GM19239 (cell line): ENCODE measurements at regions not wholly inside any gene's neighbourhood (a gene's known extent, or its start where the extent isn't known, plus 50 kb on each side); places are given as distances from the start of the nearest gene placed in this dataset.
"Not testable (repeated sequence)": the region's sequence is repeated elsewhere in the genome, so short reads cannot be mapped to it uniquely, and the experiment has no call there.

Experiments
- DNase-seq: peaks from one replicate; pipeline ENCODE4 v3.0.0; 2011; ENCODE audit warnings: low spot score; ENCODE audit not compliant: insufficient read length
- FAIRE-seq: peaks from 2 replicates; lab custom pipeline; 2011; peaks lifted over from hg19 to GRCh38; lab: Jason Lieb, UNC

DNA sequence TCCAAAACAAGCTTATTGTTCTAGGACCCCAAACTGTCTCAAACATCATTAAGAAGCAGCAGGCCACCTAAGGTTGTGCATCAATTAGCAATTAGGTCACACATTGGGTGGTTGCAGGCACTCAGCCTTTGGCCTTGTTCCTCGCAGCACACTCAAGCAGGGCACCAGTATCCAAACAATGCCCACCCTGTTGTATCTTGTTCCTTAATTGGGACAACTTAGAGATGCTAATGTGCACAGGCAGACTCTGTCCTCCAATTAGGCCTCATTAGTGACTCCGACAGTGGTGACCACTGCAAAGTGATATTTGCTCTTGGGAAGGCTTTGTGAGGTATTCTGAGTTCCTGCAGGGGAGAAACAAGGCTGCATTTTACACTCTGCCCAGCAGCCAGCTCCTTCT lies 515.1 kb upstream of the PTBP2 start:
- DNase-seq, result no peak
- FAIRE-seq, result no peak

- no peak for DNase-seq
- no peak for FAIRE-seq
Observed at GRCh38 chr1:96207936-96208335, 513.6 kb upstream of the PTBP2 start.

DNA sequence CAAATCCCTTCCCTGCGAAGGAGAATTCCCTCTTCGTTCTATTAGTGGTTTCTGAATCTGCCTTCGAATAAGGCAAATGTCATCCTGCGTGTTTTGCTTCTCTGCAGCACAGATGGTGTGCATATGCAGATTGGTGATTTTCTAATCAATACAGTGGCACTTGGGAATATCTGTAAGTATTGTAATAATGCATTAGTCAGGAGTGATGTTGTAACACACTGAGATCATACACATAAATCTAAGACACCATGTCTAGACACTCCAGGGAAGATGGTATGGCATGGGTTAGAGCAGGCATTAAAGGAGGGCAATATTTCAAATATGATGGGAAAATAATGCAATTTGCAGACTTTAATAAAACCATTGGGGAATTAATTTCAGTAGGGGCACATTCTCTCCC lies 513.2 kb upstream of the PTBP2 start:
- no peak for FAIRE-seq
- DNase-seq, result no peak

GRCh38 chr1:96210054-96210453 lies 511.5 kb upstream of the PTBP2 start:
- no peak for DNase-seq
- no peak for FAIRE-seq

GRCh38 chr1:96211202-96211601 lies 510.4 kb upstream of the PTBP2 start:
- FAIRE-seq (no peak), DNase-seq (no peak)

DNA sequence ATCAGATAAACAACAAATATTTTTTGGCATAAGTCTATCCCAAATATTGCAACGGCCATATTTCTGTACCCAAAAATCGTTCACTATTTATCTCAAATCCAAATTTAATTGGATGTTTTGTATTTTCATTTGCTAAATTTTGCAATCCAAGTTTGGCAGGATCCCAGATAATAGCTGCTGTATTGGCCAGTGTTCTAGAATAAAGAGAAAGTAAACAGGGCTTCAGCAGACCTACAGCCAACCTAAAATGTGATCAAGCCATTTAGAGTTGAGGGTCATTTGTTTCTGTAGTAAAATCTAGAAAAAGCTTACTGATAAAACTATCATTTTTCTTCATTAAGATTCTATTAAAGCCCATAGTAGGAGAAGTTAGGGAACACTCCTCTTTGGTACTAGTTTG lies 506.6 kb upstream of the PTBP2 start:
- no peak for DNase-seq
- FAIRE-seq, result no peak

DNA sequence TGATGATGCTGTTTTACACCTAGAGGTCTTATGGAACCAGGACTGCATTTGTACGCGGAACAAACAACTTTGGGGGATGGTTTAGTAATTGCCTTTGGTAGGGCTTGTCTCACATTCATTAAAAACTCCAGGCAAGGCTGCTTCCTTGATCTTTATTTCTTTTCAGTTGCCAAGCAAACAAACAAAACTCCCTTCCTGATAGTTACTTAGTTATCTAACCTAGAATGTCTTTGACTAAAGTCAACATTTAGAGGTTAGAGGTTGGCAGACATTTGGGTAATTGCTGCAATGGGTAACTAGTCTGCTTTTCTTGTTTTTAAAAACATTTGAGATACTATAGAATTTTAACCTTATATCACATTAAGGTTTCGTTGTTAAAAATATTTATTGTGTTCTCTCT lies 500.9 kb upstream of the PTBP2 start:
- FAIRE-seq (no peak), DNase-seq (no peak)

GRCh38 chr1:96222701-96223100 lies 498.9 kb upstream of the PTBP2 start:
- DNase-seq (no peak), FAIRE-seq (no peak)

- not testable (repeated sequence) for FAIRE-seq, DNase-seq
Observed at GRCh38 chr1:96224229-96224628, 497.4 kb upstream of the PTBP2 start.

- FAIRE-seq (no peak), DNase-seq (no peak)
Observed at GRCh38 chr1:96233422-96233821, 488.2 kb upstream of the PTBP2 start.

GRCh38 chr1:96234299-96234698 lies 487.3 kb upstream of the PTBP2 start:
- FAIRE-seq (no peak), DNase-seq (no peak)

- DNase-seq (no peak), FAIRE-seq (no peak)
Observed at GRCh38 chr1:96236156-96236739, 485.3 kb upstream of the PTBP2 start.

- FAIRE-seq (no peak), DNase-seq (no peak)
Observed at GRCh38 chr1:96238426-96238825, 483.2 kb upstream of the PTBP2 start.

GRCh38 chr1:96240438-96240837 lies 481.1 kb upstream of the PTBP2 start:
- no peak for DNase-seq
- no peak for FAIRE-seq

DNA sequence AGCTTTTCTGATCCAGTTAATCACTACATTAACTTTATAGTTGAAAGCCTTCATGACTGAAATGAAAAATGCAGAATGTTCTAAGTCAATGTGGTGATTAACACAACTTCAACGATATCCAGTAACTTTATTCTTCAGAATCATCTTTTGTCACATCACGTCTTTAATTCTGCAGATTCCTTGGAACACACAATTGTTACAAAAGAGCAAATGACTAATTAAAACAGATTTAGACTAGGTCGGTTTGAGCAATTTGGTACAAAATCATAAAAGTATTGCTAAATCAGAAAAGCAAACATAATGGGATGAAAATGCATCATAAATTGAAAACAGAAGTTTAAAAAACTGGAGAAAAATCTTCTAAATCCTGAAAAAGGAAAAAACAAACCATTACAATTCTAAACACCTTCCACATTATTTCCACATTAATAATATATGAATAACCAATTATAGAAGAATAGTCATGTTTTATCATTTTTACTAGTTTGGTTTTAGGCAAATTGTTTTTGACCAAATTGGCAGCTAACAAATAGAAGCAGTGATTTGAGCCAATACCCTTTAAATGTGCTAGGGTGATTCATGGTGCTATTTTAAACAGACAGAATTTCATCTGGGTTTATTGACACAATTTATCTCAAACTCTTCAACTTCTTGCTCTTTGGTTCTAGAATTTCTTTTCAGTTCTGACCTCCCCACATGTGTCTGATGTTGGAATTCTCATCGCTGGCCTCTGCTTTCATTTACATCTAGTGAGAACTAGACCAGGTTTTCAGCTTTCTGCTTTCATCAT lies 468.1 kb upstream of the PTBP2 start:
- FAIRE-seq (no peak), DNase-seq (no peak)

DNA sequence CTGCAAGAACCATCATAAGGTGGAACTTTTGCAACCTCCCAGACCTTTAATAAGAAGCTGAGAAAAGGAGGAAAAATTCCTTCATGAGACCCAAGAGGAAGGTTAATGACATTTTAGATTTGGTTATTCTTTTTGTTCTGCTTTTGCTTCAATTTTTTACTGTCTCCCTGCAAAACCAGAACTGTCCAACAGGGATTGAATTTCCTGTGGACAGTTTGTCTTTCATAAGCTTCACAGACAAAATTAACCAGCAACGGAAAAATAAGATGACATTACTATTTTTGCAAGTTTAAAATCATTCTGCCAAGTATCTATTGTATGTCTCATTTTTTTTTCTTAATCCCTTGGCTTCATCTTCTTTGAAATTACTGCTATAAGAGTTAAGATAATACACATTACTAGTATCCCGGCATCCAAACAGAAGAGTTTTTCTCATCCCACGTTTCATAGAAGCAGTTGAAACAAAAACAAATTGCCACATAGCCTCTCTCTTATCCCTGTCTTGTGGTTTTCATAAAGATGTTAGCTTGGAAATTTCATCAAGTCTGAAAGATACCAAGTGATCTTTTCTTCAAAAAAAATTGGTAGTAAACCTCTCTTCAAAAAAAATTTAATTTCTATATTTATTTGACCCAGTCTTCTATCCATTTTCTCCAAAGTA lies 465.3 kb upstream of the PTBP2 start:
- no peak for DNase-seq
- no peak for FAIRE-seq

DNA sequence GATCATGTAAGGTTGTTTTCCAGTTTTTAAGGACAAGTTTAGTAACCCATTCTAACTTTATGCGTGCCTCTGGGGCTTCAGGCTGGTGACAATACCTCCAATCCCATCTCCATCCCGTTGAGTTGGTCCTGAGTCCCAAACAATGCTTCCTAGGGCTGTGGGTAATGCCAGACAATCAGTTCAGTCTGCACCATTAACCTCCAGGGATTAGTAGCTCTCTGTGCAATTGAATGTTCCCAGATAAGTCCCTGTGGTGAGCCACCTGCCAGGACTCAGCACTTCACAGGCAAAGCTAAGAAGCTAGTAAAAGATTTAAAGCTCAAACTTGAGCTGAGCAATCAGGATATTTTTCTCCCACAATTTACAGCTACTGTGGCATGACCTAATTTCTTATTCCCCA lies 462.2 kb upstream of the PTBP2 start:
- FAIRE-seq (no peak), DNase-seq (no peak)

- DNase-seq (no peak), FAIRE-seq (no peak)
Observed at GRCh38 chr1:96281491-96281890, 440.1 kb upstream of the PTBP2 start.

DNA sequence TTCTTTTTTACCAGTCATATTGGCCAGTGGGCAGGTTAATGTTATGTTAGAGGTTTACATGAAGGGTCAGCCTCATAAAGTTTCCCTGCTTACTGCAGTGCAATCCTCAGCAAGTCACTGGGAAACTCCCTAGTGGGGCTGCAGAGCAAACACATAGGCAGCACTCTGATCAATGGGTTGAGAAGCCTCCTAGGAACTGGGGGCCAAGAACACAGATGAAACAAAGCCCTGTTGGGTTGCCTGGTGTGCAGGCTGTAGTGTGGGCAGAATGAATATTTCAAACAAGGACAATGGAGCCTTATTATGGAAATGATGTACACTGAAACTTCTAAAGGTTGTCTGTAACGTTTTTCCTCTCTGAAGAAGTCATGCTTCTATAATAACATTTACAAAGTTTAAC lies 431.6 kb upstream of the PTBP2 start:
- no peak for DNase-seq
- no peak for FAIRE-seq

DNA sequence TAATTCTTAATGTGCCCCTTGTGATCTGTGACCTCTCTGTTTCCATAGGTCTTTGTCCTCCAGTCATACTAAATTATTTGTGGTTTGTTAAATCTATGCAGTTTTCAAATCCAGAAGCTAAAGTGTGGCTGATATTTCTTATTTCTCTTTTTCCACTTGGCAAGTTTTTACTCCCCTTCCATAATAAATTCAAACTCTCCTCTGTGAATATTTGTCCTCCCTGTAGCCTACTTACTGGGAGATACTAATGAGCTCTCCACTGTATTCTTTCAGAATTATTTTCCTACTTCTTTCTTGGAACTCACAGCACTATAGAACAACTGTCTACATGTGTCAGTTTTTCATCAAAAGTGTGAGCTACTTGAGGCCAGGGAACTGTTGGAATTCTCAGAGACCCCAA lies 430.8 kb upstream of the PTBP2 start:
- DNase-seq, result no peak
- FAIRE-seq, result no peak

DNA sequence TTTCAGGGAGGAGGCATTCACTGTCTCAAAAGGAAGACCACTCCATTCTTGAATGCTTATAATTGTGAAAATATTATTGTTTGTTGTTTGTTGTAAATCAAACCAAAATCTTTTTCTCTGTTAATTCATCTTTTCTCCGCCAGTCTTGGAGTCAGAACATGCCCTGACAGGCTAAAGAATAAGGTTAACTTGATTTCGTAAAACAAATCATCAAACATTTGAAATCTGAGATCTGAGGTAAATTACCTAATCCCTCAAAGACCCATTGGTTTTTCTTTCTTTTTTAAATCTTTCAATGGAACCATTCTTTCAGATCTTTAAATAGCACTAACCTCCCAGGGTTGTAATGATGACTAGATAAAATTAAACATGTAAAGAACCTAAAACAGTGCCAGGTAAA lies 430.1 kb upstream of the PTBP2 start:
- DNase-seq, result no peak
- no peak for FAIRE-seq

GRCh38 chr1:96292141-96292540 lies 429.4 kb upstream of the PTBP2 start:
- DNase-seq, result no peak
- no peak for FAIRE-seq
